Lung (tissue), 11 donors: ENCODE measurements at regions not wholly inside any gene's neighbourhood (a gene's known extent, or its start where the extent isn't known, plus 50 kb on each side); places are given as distances from the start of the nearest gene placed in this dataset.

Experiments
- ATAC-seq: fragments of 200-7000 bp; cut with Tn5 transposase; one replicate; pipeline ENCODE4 v1.9.1; 2020; ENCODE audit warnings: moderate number of reproducible peaks; ENCODE audit not compliant: insufficient read depth, low FRiP score
- DNase-seq, 3 donors: peaks; one replicate each; pipeline ENCODE4 v3.0.0-alpha.2; 2013 to 2017
- H3K27ac ChIP-seq, 2 donors: one replicate each; pipeline ENCODE4 v1.5.1; 2013; ENCODE audit warnings: mild to moderate bottlenecking in 2 of 2, moderate library complexity in 2 of 2, control low read depth in 1 of 2, inconsistent platforms in 1 of 2, low read depth in 1 of 2, low read length in 1 of 2
- H3K27me3 ChIP-seq, 3 donors: one replicate each; pipeline ENCODE4 v1.5.1; 2013; ENCODE audit warnings: low read length in 2 of 3; ENCODE audit not compliant: control insufficient read depth in 3 of 3, insufficient read depth in 3 of 3
- H3K36me3 ChIP-seq, 4 donors: one replicate each; pipeline ENCODE4 v1.5.1; 2013; ENCODE audit warnings: low read length in 4 of 4, mild to moderate bottlenecking in 1 of 4, moderate library complexity in 1 of 4; ENCODE audit not compliant: control insufficient read depth in 4 of 4, insufficient read depth in 4 of 4
- H3K4me1 ChIP-seq, 5 donors: one replicate each; pipeline ENCODE4 v1.5.1; 2013; ENCODE audit warnings: low read length in 5 of 5, mild to moderate bottlenecking in 2 of 5, moderate library complexity in 1 of 5; ENCODE audit not compliant: control insufficient read depth in 5 of 5, insufficient read depth in 5 of 5
- H3K4me3 ChIP-seq: one replicate; pipeline ENCODE4 v1.5.1; 2013; ENCODE audit warnings: mild to moderate bottlenecking, control low read depth, moderate library complexity
- H3K9ac ChIP-seq, 2 donors: one replicate each; pipeline ENCODE4 v1.5.1; 2013; ENCODE audit warnings: low read length in 2 of 2, control low read depth in 1 of 2; ENCODE audit not compliant: insufficient read depth in 1 of 2
- H3K9me3 ChIP-seq, 4 donors: one replicate each; pipeline ENCODE4 v1.5.1; 2013; ENCODE audit warnings: low read length in 3 of 4, mild to moderate bottlenecking in 1 of 4, moderate library complexity in 1 of 4; ENCODE audit not compliant: control insufficient read depth in 4 of 4, insufficient read depth in 3 of 4
- CTCF ChIP-seq: IDR thresholded peaks from 2 replicates; pipeline ENCODE4 v1.5.1; 2012; ENCODE audit warnings: mild to moderate bottlenecking; ENCODE audit errors: control extremely low read depth, extremely low read depth
- WGBS, 2 donors: extraction: QIAGEN DNeasy Blood & Tissue Kit; methylation state at CpG; one replicate each; pipeline ENCODE4 v1.1.7; 2013; 5-methylcytosine and 5-hydroxymethylcytosine counted together
- donor health status: control.
- donor health status: control.
- donor health status: Bipolar disorder and iron deficiency.
- donor health status: healthy.
- donor health status: DM: yes; HTN: yes; CAD: no.

- TF ChIP-seq CTCF: no peak
- no peaks in the 10 kb centered on the region for H3K36me3 ChIP-seq
These were observed 84.0 kb upstream of the SLC25A48 start for GRCh38 chr5:135750506-135750905.

GRCh38 chr5:135747824-135748223 lies 86.6 kb upstream of the SLC25A48 start:
- H3K9ac ChIP-seq: no peak overlapping the region
- H3K36me3 ChIP-seq: no peaks in the 10 kb centered on the region
- peaks cover 0 to 11% (median 1%) of the 10 kb centered on the region in 4 donors for H3K9me3 ChIP-seq
- WGBS, 2 donors: 57 to 84% methylated on average over 2 of the region's 2 CpGs
- no peak for TF ChIP-seq CTCF
- DNase-seq (no peak), ATAC-seq (no peak)
- no peak overlapping the region for H3K4me3 ChIP-seq
- H3K27ac ChIP-seq: no peak overlapping the region
- H3K27me3 ChIP-seq: no peaks in the 10 kb centered on the region
- H3K4me1 ChIP-seq: peaks cover 0 to 11% (median 0%) of the 10 kb centered on the region in 5 donors

More at GRCh38 chr5:135750506-135750905, 84.0 kb upstream of the SLC25A48 start:
- 64 to 66% methylated on average over 4 of the region's 4 CpGs for WGBS, 2 donors
- Histone ChIP-seq H3K27me3 (no peaks in the 10 kb centered on the region), H3K9ac (no peak overlapping the region), H3K4me3 (no peak overlapping the region), H3K9me3 (peaks cover 0 to 7% (median 0%) of the 10 kb centered on the region in 4 donors), H3K27ac (no peak overlapping the region), H3K4me1 (no peaks in the 10 kb centered on the region)
- DNase-seq (no peak), ATAC-seq (no peak)

- no peak overlapping the region for H3K4me3 ChIP-seq
- no peak for DNase-seq
- H3K9me3 ChIP-seq: peaks cover 0 to 9% (median 1%) of the 10 kb centered on the region in 4 donors
- no peak overlapping the region for H3K27ac ChIP-seq
- no peak overlapping the region for H3K9ac ChIP-seq
- WGBS, 2 donors: 84% methylated on average over 18 of the region's 18 CpGs
- H3K4me1 ChIP-seq: peaks cover 0 to 11% (median 0%) of the 10 kb centered on the region in 5 donors
- TF ChIP-seq CTCF: no peak
- ATAC-seq: no peak
- no peaks in the 10 kb centered on the region for H3K36me3 ChIP-seq
- H3K27me3 ChIP-seq: no peaks in the 10 kb centered on the region
These were observed 88.5 kb upstream of the SLC25A48 start for GRCh38 chr5:135745897-135746500.
